DMS79 treated with DMSO at 0.1 percent for 48 hours (cell line): ENCODE measurements at regions not wholly inside any gene's neighbourhood (a gene's known extent, or its start where the extent isn't known, plus 50 kb on each side); places are given as distances from the start of the nearest gene placed in this dataset.

Experiments
- DNase-seq: peaks from one replicate; lab custom pipeline; 2025; lab: John Stamatoyannopoulos, UW

- no peak for DNase-seq
Observed at GRCh38 chr7:109939207-109939606, 1151.7 kb upstream of the LRRN3 start.

GRCh38 chr7:109945820-109946518, 1145.0 kb upstream of the LRRN3 start:
- no peak for DNase-seq

- DNase-seq: no peak
Observed at GRCh38 chr7:109950256-109950655, 1140.7 kb upstream of the LRRN3 start.

- no peak for DNase-seq
Observed at GRCh38 chr7:109950821-109951564, 1139.9 kb upstream of the LRRN3 start.

- DNase-seq: no peak
Observed at GRCh38 chr7:109951565-109951928, 1139.4 kb upstream of the LRRN3 start.

GRCh38 chr7:109955986-109956385, 1134.9 kb upstream of the LRRN3 start:
- no peak for DNase-seq

- DNase-seq: no peak
Observed at GRCh38 chr7:109956916-109957315, 1134.0 kb upstream of the LRRN3 start.

- DNase-seq: no peak
Observed at GRCh38 chr7:109963741-109964140, 1127.2 kb upstream of the LRRN3 start.

- no peak for DNase-seq
Observed at GRCh38 chr7:109964780-109965179, 1126.1 kb upstream of the LRRN3 start.

- no peak for DNase-seq
Observed at GRCh38 chr7:109967406-109967805, 1123.5 kb upstream of the LRRN3 start.

GRCh38 chr7:109983618-109984017, 1107.3 kb upstream of the LRRN3 start:
- DNase-seq: no peak

- no peak for DNase-seq
Observed at GRCh38 chr7:109984729-109985128, 1106.2 kb upstream of the LRRN3 start.

GRCh38 chr7:109986701-109987100, 1104.2 kb upstream of the LRRN3 start:
- DNase-seq: no peak

- DNase-seq: no peak
Observed at GRCh38 chr7:109996411-109996810, 1094.5 kb upstream of the LRRN3 start.

GRCh38 chr7:109996927-109997326, 1094.0 kb upstream of the LRRN3 start:
- no peak for DNase-seq

GRCh38 chr7:109997837-109998236, 1093.1 kb upstream of the LRRN3 start:
- no peak for DNase-seq

- DNase-seq: no peak
Observed at GRCh38 chr7:110001254-110001938, 1089.5 kb upstream of the LRRN3 start.

- no peak for DNase-seq
Observed at GRCh38 chr7:110003827-110004226, 1087.1 kb upstream of the LRRN3 start.

- no peak for DNase-seq
Observed at GRCh38 chr7:110007320-110008063, 1083.4 kb upstream of the LRRN3 start.

GRCh38 chr7:110010359-110010758, 1080.6 kb upstream of the LRRN3 start:
- no peak for DNase-seq

GRCh38 chr7:110017405-110017804, 1073.5 kb upstream of the LRRN3 start:
- no peak for DNase-seq

GRCh38 chr7:110027385-110027784, 1063.5 kb upstream of the LRRN3 start:
- DNase-seq: no peak
